Activated CD4-positive, alpha-beta T cell treated with anti-CD3 and anti-CD28 coated beads, Interleukin-2, Interleukin-6, amounts not matched to agents 100 ng/mL and 50 ng/mL, durations not matched to agents 16 hours and 8 hours (primary cell): ENCODE measurements at regions not wholly inside any gene's neighbourhood (a gene's known extent, or its start where the extent isn't known, plus 50 kb on each side); places are given as distances from the start of the nearest gene placed in this dataset.
"Not testable (repeated sequence)": the region's sequence is repeated elsewhere in the genome, so short reads cannot be mapped to it uniquely, and the experiment has no call there.

Experiments used
- DNase-seq: peaks from one replicate; pipeline ENCODE4 v3.0.0-alpha.2; 2020

DNA sequence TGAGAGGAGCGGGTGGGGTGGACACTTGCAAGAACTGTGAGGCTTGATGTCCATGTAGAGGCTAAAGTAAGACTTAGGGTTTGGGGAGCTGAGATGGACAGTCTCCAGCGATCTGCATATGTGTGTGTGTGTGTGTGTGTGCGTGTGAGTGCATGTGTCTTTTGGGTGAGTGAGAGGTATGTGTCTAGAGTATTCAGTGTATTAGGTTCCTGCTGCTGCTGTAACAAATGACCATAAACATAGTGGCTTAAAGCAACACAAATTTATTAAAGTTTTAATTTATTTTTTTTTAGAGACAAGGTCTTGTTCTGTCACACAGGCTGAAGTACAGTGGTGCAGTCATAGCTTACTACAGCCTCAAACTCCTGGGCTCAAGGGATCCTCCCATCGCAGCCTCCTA, 155.4 kb upstream of the SPRED2 start:
- DNase-seq: no peak

DNA sequence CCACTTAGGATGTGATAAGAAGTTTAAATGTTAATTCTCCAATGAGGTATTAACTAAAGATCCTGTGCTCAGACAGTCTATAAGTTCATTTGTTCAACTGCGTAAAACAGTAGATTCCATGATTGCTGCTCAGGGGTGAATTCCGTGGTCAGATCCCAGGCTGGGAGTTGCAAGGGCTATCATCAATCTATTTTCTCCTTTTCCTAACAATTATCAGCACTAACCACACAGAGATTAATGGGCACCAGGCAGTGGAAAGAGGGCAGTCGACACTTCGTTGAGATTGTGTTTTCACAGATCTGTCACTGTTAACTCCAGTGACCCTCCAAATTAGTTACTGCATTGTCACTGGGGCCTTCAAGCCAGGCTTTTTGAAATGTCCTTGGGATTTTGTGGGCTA, 154.1 kb upstream of the SPRED2 start:
- DNase-seq: no peak

GRCh38 chr2:65583061-65583460, 150.7 kb upstream of the SPRED2 start:
- no peak for DNase-seq

GRCh38 chr2:65582364-65582763, 150.0 kb upstream of the SPRED2 start:
- DNase-seq: no peak

DNA sequence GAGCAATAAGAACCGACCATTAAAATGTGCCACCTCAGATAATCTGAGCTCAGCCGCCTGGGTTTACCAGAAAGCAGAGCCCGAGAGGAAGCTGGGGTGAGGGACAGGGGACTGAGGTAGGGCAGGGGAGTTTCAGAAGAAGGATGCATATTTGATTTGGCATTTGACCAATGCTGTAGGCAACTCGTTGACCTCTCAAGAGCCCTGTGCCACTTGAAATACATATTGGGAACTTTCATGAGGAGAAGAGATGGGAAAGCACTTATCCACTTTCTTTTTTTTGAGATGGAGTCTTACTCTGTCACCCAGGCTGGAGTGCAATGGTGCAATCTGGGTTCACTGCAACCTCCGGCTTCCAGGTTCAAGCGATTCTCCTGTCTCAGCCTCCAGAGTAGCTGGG, 148.4 kb upstream of the SPRED2 start:
- DNase-seq: no peak

GRCh38 chr2:65579506-65580235, 147.3 kb upstream of the SPRED2 start:
- DNase-seq: no peak

DNA sequence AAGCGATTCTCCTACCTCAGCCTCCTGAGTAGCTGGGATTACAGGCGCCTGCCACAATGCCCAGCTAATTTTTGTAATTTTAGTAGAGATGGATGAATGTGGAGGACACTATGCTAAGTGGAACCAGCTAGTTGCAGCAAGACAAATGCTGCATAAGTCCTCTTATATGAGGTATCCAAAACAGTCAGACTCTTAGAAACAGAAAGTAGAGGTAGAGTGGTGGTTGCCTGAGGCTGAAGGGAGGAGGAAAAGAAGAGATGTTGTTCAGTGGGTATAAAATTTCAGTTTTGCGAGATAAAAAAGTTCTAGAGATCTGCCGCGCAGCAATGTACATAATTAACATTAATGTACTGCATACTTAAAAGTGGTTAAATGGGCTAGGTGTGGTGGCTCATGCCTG, 145.3 kb upstream of the SPRED2 start:
- DNase-seq: no peak

GRCh38 chr2:65576861-65577601, 144.6 kb upstream of the SPRED2 start:
- DNase-seq: no peak

DNA sequence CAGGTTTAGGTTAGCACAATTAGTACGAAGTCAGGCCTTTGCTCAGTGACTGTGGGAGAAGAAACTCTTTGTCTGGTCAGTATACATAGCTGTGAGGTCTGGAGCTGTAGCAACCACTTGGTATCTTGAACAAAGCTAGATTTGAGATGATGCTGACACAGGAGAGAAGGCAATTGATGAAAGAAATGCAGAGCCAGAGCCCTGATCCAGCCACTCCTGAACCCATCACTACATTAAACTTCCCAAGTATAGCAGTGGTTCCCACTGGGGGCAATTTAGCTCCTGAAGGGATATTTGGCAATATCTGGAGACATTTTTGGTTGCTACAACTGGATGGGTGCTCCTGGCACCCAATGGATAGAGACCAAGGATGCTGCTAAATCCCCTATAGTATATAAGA, 143.9 kb upstream of the SPRED2 start:
- no peak for DNase-seq

DNA sequence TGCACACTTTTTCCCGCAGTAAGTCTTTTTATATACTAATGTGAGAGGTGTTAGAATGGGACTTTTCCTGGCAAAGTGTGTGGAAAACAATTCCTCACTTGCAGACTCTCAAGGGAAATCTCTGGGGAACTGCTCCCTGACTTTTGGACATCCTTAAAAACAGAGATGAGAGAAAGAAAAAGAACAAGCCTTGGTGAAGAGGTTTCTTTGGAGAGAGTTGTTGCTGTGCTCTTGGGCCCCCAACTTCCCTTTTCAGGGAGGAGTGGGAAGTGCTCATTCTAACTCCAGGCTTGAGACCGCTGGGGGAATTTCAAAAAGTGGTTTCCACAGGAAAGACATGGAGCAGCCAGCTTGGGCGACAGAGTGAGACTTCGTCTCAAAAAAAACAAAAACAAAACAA, 142.6 kb upstream of the SPRED2 start:
- DNase-seq: no peak

GRCh38 chr2:65568656-65569440, 136.4 kb upstream of the SPRED2 start:
- DNase-seq: not testable (repeated sequence)

DNA sequence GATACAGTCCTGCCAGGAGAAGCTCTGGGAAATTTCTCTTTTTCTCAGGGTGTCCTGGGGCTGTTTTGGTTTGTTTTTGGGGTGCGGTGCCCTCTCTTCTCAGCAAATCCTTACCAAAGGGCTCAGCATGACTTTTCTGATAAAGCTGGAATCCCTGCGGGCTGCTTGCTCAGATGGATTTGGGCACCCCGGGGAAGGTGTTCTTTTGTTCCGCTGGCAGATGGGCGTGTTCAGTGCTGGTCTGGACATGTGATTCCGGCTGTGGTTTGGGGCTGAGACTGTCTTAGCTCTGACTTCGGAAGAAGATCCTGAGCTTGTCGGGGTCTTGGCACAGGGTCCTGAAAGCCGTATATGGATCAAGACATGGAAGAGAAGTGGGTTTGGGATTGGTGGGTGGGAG, 134.2 kb upstream of the SPRED2 start:
- DNase-seq: no peak

DNA sequence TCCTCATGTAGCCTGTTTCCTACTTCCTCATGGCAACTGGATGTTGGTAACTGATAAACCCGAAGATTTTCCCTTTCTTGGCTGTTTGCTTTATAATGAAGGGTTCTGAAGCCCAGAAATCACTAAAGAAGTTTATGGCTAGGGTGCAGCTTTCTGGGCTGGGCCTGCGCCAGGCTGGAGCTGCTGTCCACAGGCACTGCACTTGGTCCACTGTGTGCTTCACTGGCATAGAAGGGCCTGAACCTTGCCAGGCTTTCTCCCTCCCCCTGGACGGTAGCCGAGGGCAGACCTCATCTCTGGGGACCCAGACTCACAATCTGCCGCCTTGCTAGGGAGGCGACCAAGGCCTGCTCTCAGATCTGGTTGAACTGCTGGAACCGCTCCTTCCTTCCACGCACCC, 133.3 kb upstream of the SPRED2 start:
- no peak for DNase-seq

DNA sequence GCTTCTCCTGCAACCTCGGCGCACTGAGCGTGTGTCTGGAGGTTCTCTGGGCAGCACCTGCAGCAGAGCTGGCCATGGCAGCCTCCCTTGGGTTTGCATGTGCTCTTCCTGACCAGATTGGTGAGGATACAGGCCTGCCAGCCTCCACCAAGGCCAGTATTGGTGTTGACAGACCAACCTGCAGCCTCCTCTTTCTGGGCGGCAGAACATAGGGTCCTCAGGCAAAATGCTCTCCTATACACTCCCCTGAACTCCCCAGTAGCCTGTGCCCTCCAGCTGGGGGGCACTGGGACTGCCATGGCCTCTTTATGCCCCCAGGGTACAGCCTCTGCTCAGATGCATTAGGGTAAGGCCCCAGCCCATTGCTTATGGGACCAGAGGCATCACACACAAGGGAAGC, 131.9 kb upstream of the SPRED2 start:
- DNase-seq: no peak

DNA sequence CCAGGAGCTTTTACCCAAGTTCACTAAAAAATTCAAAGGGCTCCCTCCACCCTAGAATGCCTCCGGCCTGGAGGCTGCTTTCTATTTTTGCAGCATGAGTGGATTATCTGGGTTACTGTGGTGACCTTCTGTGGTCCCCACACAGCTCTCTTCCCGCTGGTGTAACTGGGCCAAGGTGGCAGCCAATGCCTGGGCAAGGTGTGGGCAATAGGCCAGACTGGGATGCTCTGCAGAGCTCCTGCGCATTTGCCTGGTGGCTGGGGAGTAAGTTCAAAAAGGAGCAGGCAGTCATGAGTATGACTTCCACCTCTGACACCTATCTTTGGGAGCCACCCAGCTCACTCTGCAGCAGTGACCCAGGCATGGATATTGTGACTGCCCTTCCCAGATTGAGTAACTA, 130.5 kb upstream of the SPRED2 start:
- DNase-seq: no peak

- no peak for DNase-seq
Observed at GRCh38 chr2:65558743-65559142, 126.3 kb upstream of the SPRED2 start.

- DNase-seq: no peak
Observed at GRCh38 chr2:65557616-65558573, 125.5 kb upstream of the SPRED2 start.

GRCh38 chr2:65554765-65555591, 122.6 kb upstream of the SPRED2 start:
- peak; percentile 43 for DNase-seq

- no peak for DNase-seq
Observed at GRCh38 chr2:65553504-65554074, 121.2 kb upstream of the SPRED2 start.

DNA sequence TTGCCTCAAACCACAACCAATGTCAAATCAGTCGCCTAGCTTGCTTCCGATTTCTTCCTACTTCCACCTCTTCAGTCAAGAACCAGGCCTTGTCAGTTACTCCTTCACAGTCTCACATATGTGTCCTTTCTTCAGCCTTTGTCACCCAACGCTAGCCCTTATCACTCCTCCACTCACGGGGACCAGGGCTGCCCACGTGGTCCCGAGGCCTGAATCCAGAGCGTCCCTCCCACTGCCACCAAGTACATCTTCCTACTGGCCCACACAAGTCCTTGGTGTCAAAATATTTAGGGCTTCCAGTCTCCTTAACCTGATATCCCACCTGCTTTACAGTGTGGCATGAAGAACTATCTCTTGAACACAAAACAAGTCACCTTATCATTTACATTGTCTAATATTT, 119.1 kb upstream of the SPRED2 start:
- DNase-seq: no peak

DNA sequence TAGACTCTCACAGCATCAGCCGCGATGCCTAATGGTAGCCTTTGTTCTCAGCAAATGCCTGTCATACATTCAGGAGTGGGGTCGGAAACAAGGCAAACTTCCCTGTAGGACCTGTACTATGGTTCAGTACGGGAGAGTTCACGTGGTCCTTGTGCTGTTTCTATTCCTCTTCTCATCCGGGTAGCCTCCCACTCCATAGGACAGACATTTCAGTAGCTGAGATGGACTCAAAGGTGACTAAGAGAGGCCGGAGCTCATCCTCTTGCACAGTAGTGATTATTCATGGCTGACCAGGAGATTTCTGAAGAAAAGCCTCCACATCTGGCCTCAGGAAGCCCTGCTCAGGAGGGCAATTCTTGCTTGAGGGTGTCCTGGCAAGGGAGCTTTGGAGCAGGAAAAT, 117.8 kb upstream of the SPRED2 start:
- DNase-seq: no peak
